HCT116 (cell line): ENCODE measurements at regions not wholly inside any gene's neighbourhood (a gene's known extent, or its start where the extent isn't known, plus 50 kb on each side); places are given as distances from the start of the nearest gene placed in this dataset.

Source experiments
- ATAC-seq: fragments of 200-7000 bp; cut with Tn5 transposase; 2 replicates; pipeline ENCODE4 v1.9.1; 2020; ENCODE audit warnings: mild to moderate bottlenecking, moderate library complexity
- BruUV-seq: library from RNA; stranded (reverse); fragments of 400-500 nt; replicated peaks from 2 replicates; lab custom pipeline; 2021; lab: Mats Ljungman, UMichigan
- CTCF ChIA-PET: fragments of 300-600 bp; sonication (Branson Sonifier 250); formaldehyde crosslinking; loops from one replicate; lab custom pipeline; 2021; ENCODE audit warnings: antibody characterized with exemption; lab: Charles Lee
- POLR2A ChIA-PET: fragments of 300-600, 350-600 bp; sonication (Branson Sonifier 250); formaldehyde crosslinking; loops from one replicate; lab custom pipeline; 2021; ENCODE audit warnings: antibody characterized with exemption; lab: Charles Lee
- RAD21 ChIA-PET, 2 experiments: fragments of 300-600 bp; sonication (Branson Sonifier 250); formaldehyde crosslinking; loops; one replicate each; lab custom pipeline; 2023; ENCODE audit warnings: low total read pairs in 2 of 2; ENCODE audit not compliant: uncharacterized antibody in 2 of 2, unreplicated experiment in 2 of 2, low non-redundant PET in 1 of 2; lab: Charles Lee
- DNase-seq: peaks from one replicate; pipeline ENCODE4 v3.0.0-alpha.2; 2010; ENCODE audit warnings: low read depth, low spot score
- H2AFZ ChIP-seq: fragments of 200-600 bp; shearing (Covaris generic), sonication (generic); 2 replicates; pipeline ENCODE4 v1.6.1; 2017; ENCODE audit warnings: low read depth, mixed run types, mixed read lengths, antibody characterized with exemption, low read length; ENCODE audit not compliant: poor library complexity, severe bottlenecking
- H3K27ac ChIP-seq: 2 replicates; pipeline ENCODE4 v1.5.1; 2012; ENCODE audit warnings: low read depth, low read length
- H3K27me3 ChIP-seq: fragments of 200-600 bp; sonication (generic); 2 replicates; pipeline ENCODE4 v1.6.1; 2016; ENCODE audit warnings: mixed run types, low read length, mixed read lengths; ENCODE audit not compliant: insufficient read depth
- H3K36me3 ChIP-seq, 2 experiments: fragments of 200-500 bp in 1 of 2; fragments of 200-600 bp in 1 of 2; sonication (Bioruptor generic) in 1 of 2; sonication (generic) in 1 of 2; 2 replicates each; pipeline versions ENCODE4 v1.5.1 to v1.6.1; 2014 to 2016; ENCODE audit warnings: low read length in 2 of 2, inconsistent platforms in 1 of 2, mixed read lengths in 1 of 2, mixed run types in 1 of 2; ENCODE audit not compliant: insufficient read depth in 2 of 2, control insufficient read depth in 1 of 2
- H3K4me1 ChIP-seq, 2 experiments: fragments of 200-600 bp in 1 of 2; sonication (generic) in 1 of 2; 2 replicates each; pipeline versions ENCODE4 v1.5.1 to v1.6.1; 2012 to 2017; ENCODE audit warnings: low read length in 2 of 2, inconsistent platforms in 1 of 2, mild to moderate bottlenecking in 1 of 2, mixed read lengths in 1 of 2, mixed run types in 1 of 2, moderate library complexity in 1 of 2; ENCODE audit not compliant: insufficient read depth in 2 of 2, control insufficient read depth in 1 of 2
- H3K4me2 ChIP-seq: fragments of 200-600 bp; sonication (generic); 2 replicates; pipeline ENCODE4 v1.6.1; 2017; ENCODE audit warnings: mixed run types, low read length, mixed read lengths
- H3K4me3 ChIP-seq, 2 experiments: fragments of 200-600 bp in 1 of 2; sonication (generic) in 1 of 2; replicated peaks in 1 of 2; 2 replicates each; pipeline ENCODE4 v1.5.1; 2011 to 2016; ENCODE audit warnings: low read length in 2 of 2, control low read depth in 1 of 2, low read depth in 1 of 2, mild to moderate bottlenecking in 1 of 2, mixed read lengths in 1 of 2, mixed run types in 1 of 2
- H3K79me2 ChIP-seq: fragments of 200-600 bp; sonication (generic); 2 replicates; pipeline ENCODE4 v1.6.1; 2017; ENCODE audit warnings: mild to moderate bottlenecking, mixed run types, low read length, moderate library complexity, mixed read lengths; ENCODE audit not compliant: insufficient read depth
- H3K9ac ChIP-seq: fragments of 200-600 bp; sonication (generic); 2 replicates; pipeline ENCODE4 v1.6.1; 2016; ENCODE audit warnings: low read length, mixed read lengths
- H3K9me2 ChIP-seq: fragments of 200-600 bp; sonication (generic), shearing (Covaris generic); 2 replicates; pipeline ENCODE4 v1.6.1; 2017; ENCODE audit warnings: mixed run types, mild to moderate bottlenecking, moderate library complexity; ENCODE audit not compliant: insufficient read depth
- H3K9me3 ChIP-seq, 2 experiments: fragments of 200-500 bp in 1 of 2; fragments of 200-600 bp in 1 of 2; sonication (Bioruptor generic) in 1 of 2; sonication (generic) in 1 of 2; 2 replicates each; pipeline ENCODE4 v1.6.1; 2014 to 2017; ENCODE audit warnings: low read length in 2 of 2, mixed read lengths in 2 of 2, inconsistent platforms in 1 of 2, low read depth in 1 of 2, mild to moderate bottlenecking in 1 of 2, mixed run types in 1 of 2, moderate library complexity in 1 of 2; ENCODE audit not compliant: control insufficient read depth in 1 of 2, insufficient read depth in 1 of 2
- H4K20me1 ChIP-seq: fragments of 200-600 bp; sonication (generic), shearing (Covaris generic); 2 replicates; pipeline ENCODE4 v1.6.1; 2017; ENCODE audit warnings: mixed run types, mild to moderate bottlenecking, moderate library complexity; ENCODE audit not compliant: insufficient read depth
- CBX3 ChIP-seq: IDR thresholded peaks from 2 replicates; pipeline ENCODE4 v1.6.1; 2012; ENCODE audit warnings: low read depth
- CEBPB ChIP-seq: IDR thresholded peaks from 2 replicates; pipeline ENCODE4 v1.6.1; 2012; ENCODE audit warnings: low read depth
- EGR1 ChIP-seq: IDR thresholded peaks from 2 replicates; pipeline ENCODE4 v1.6.1; 2012; ENCODE audit warnings: low read depth
- EZH2 ChIP-seq: fragments of 200-600 bp; sonication (generic); IDR thresholded peaks from 2 replicates; pipeline ENCODE4 v1.6.1; 2017; ENCODE audit warnings: antibody characterized with exemption, mixed run types
- EZH2phosphoT487 ChIP-seq: fragments of 200-600 bp; IDR thresholded peaks from 2 replicates; pipeline ENCODE4 v1.6.1; 2018; ENCODE audit warnings: antibody characterized with exemption, borderline replicate concordance
- FOSL1 ChIP-seq: IDR thresholded peaks from 2 replicates; pipeline ENCODE4 v1.6.1; 2012; ENCODE audit warnings: low read depth
- JUND ChIP-seq: IDR thresholded peaks from 2 replicates; pipeline ENCODE4 v1.6.1; 2012
- POLR2A ChIP-seq: IDR thresholded peaks from 2 replicates; pipeline ENCODE4 v1.7.0; 2011; ENCODE audit warnings: borderline replicate concordance; ENCODE audit not compliant: insufficient read depth, insufficient read length; ENCODE audit errors: extremely low read depth
- POLR2AphosphoS5 ChIP-seq: IDR thresholded peaks from 2 replicates; pipeline ENCODE4 v1.6.1; 2011; ENCODE audit warnings: mild to moderate bottlenecking, low read depth, low read length, moderate library complexity
- RAD21 ChIP-seq: IDR thresholded peaks from 2 replicates; pipeline ENCODE4 v1.6.1; 2012; ENCODE audit warnings: low read depth, mild to moderate bottlenecking
- SIN3A ChIP-seq: IDR thresholded peaks from 2 replicates; pipeline ENCODE4 v1.6.1; 2012; ENCODE audit warnings: low read depth
- SP1 ChIP-seq: IDR thresholded peaks from 2 replicates; pipeline ENCODE4 v1.6.1; 2012; ENCODE audit warnings: low read depth
- TCF7L2 ChIP-seq: IDR thresholded peaks from 2 replicates; pipeline ENCODE4 v1.7.0; 2011; ENCODE audit warnings: borderline replicate concordance, inconsistent platforms; ENCODE audit not compliant: insufficient read depth, insufficient read length; ENCODE audit errors: extremely low read depth
- ZFX ChIP-seq: fragments of 450-650 bp; IDR thresholded peaks from 2 replicates; pipeline ENCODE4 v1.6.1; 2017
- ZNF274 ChIP-seq: fragments of 200-500 bp; sonication (Bioruptor generic); IDR thresholded peaks from 2 replicates; pipeline ENCODE4 v1.6.1; 2014; ENCODE audit warnings: mild to moderate bottlenecking, low read depth, low read length, inconsistent platforms
- intact Hi-C: fragments of 100-400 bp; cut with micrococcal nuclease; formaldehyde crosslinking; loops from 2 replicates; pipeline ENCODE4 v1.10.0; 2022
- TF ChIP-seq, protein P1 (sequence below): IDR thresholded peaks from 2 replicates; pipeline ENCODE4 v1.6.1; 2012
- TF ChIP-seq, protein P2 (sequence below): IDR thresholded peaks from 2 replicates; pipeline ENCODE4 v1.6.1; 2012

DNA sequence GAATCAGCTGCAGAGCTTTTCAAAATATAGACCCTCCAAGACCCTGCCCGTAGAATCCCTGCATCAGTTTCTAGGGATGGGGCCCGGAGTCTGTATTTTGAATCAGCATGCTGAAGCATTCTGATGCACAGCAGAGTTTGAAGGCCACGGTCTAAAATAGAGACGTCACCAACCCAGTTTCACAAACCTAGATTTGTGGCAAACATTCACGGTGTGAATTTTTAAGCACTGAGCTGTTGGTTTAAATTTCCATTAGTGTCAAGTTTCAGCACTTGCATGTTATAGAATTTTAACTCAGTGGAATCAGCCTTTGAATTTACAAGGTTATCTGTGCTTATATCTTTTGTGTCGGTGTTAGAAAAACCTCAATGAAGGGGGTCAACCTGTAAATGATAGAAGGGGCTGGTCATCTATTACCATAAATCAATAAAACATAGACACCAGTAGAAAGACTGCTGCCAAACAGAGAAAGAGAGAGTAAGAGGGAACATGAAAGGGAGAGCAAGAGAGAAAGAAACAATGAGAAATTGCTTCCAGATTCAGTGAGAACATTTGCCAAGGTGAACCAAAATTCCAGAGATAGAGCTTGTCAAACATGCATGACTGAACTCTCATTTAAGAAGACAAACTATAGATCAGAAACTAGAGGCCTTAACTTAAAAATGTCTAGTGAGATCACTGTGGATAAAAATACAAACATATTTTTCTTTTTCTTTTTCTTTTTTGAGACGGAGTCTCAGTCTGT, 414.9 kb downstream of the ZSWIM6 start:
- ChIA-PET POLR2A (no interaction called here), RAD21 (no interaction called here), CTCF (interaction anchor here (1.4 kb wide), 1 partner anchor 22 kb away, joined by 6 read pairs; no protein-coding TSS in a partner anchor)
- Histone ChIP-seq H3K4me3 (no peak overlapping the region), H3K27me3 (peaks cover 4% of the 10 kb centered on the region; the same call in 1 of the 2 replicates), H3K9me3 (no peaks in the 10 kb centered on the region), H2AFZ (no peak overlapping the region), H3K27ac (no peak overlapping the region), H3K36me3 (no peaks in the 10 kb centered on the region), H3K4me2 (no peak overlapping the region), H3K9me2 (no peaks in the 10 kb centered on the region), H3K79me2 (no peaks in the 10 kb centered on the region), H3K4me1 (no peaks in the 10 kb centered on the region), H4K20me1 (no peaks in the 10 kb centered on the region), H3K9ac (no peak overlapping the region)
- ATAC-seq, result no peak
- TF ChIP-seq SP1, result no peak
- TF ChIP-seq FOSL1, result no peak
- TF ChIP-seq CBX3, result no peak
- no peak for TF ChIP-seq ZNF274
- TF ChIP-seq POLR2A, result no peak
- TF ChIP-seq EZH2, result no peak
- TF ChIP-seq, protein P1, sequence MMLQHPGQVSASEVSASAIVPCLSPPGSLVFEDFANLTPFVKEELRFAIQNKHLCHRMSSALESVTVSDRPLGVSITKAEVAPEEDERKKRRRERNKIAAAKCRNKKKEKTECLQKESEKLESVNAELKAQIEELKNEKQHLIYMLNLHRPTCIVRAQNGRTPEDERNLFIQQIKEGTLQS, result no peak
- no peak for TF ChIP-seq JUND
- TF ChIP-seq ZFX, result no peak
- no TSS peak for BruUV-seq
- intact Hi-C loops, result no loop called here
- DNase-seq, result no peak

DNA sequence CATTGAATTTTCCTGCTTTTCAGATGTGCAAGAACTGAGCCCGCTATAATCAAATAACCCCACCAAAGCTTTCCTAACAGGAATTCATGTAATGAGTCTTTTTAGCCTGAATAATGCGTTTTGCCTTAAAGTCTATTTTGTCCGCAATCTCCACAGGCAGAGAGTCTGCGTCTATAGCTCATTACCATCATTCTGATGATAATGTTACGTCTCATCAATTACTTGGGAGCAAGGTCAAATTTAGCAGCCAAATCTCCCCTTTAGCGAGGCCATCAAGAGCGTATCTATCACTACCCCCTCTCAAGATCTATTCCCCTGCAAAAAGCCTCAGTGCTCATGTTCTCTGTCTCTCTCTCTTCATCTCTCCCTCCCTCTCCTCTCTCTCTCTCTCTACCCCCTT, 416.1 kb downstream of the ZSWIM6 start:
- ChIA-PET CTCF (no interaction called here), POLR2A (no interaction called here)

More for the DNA sequence above, 416.1 kb downstream of the ZSWIM6 start:
- Histone ChIP-seq H3K9me2 (no peaks in the 10 kb centered on the region), H2AFZ (no peak overlapping the region), H3K4me2 (no peak overlapping the region), H3K79me2 (no peaks in the 10 kb centered on the region), H3K4me3 (no peak overlapping the region), H4K20me1 (no peaks in the 10 kb centered on the region), H3K9me3 (no peaks in the 10 kb centered on the region), H3K27me3 (peaks cover 8% of the 10 kb centered on the region; the same call in 1 of the 2 replicates), H3K4me1 (no peaks in the 10 kb centered on the region), H3K36me3 (no peaks in the 10 kb centered on the region), H3K9ac (no peak overlapping the region), H3K27ac (no peak overlapping the region)
- BruUV-seq, result no TSS peak
- ATAC-seq (no peak), DNase-seq (no peak)
- RAD21 ChIA-PET, result no interaction called here
- intact Hi-C loops, result no loop called here
- TF ChIP-seq POLR2AphosphoS5, result no peak
- TF ChIP-seq FOSL1, result no peak
- TF ChIP-seq JUND, result no peak
- TF ChIP-seq ZFX, result no peak
- no peak for TF ChIP-seq POLR2A
- TF ChIP-seq SIN3A, result no peak
- no peak for TF ChIP-seq TCF7L2
- TF ChIP-seq CEBPB, result no peak
- no peak for TF ChIP-seq EZH2phosphoT487
- no peak for TF ChIP-seq RAD21
- TF ChIP-seq EZH2, result no peak
- no peak for TF ChIP-seq EGR1
- TF ChIP-seq, protein P2, sequence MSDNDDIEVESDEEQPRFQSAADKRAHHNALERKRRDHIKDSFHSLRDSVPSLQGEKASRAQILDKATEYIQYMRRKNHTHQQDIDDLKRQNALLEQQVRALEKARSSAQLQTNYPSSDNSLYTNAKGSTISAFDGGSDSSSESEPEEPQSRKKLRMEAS, result no peak
